ENCODE measurements at regions not wholly inside any gene's neighbourhood (a gene's known extent, or its start where the extent isn't known, plus 50 kb on each side); places are given as distances from the start of the nearest gene placed in this dataset.

DNA sequence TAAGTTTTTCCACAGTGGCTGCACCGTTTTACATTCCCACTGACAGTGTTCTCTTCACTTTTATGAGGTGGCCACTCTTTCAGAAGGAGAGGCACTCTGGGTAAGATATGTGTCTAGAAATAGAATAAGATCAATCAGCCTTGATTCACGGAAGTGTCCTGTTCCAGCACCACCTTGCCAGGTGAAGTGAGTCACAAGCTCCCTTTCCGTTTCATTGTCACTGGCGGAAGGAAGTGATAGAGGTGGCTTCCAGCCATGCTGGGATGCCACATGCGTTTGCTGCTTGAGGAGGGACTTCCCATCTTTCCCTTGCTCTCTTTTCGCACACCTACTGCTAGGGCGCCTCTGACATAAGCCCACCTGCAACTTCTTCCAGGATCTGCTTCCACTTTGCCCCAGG, 217.1 kb downstream of the PIK3R1 start:
- ATAC-seq (no peak), DNase-seq (ENCODE audit: low spot score in 2 of 2) (no peak)
- H3K36me3 Mint-ChIP-seq: peaks cover 0 to 4% of the 10 kb centered on the region in 2 donors
- H3K9me3 Mint-ChIP-seq: peaks cover 0 to 4% of the 10 kb centered on the region in 2 donors
- peak overlapping the region in 1 of 2 donors; percentile 78 for H3K27ac Mint-ChIP-seq

DNA sequence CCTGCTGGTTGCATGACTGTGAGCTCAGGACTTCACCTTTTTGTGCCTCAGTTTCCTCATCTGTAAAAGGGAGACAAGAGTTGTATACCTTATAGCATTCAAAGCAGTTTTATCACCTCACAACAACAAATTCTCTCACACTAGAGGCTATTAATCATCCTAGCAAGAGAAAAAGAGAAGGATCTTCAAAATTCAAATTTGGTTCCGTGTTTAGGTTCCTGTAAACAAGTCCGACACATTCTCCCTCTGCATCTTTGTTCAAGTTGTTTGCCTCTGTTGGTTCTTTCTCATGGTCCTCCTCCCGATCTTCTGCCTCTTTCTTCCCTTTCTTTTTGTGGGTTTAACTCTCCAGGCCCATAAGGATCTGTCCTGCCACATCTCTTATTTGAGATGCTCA, 218.0 kb downstream of the PIK3R1 start:
- H3K27ac Mint-ChIP-seq: peak overlapping the region in 1 of 2 donors; percentile 78
- no peak for ATAC-seq
- peaks cover 0 to 4% of the 10 kb centered on the region in 2 donors for H3K9me3 Mint-ChIP-seq
- no peak for DNase-seq (ENCODE audit: low spot score in 2 of 2)
- H3K36me3 Mint-ChIP-seq: peaks cover 0 to 4% of the 10 kb centered on the region in 2 donors

DNA sequence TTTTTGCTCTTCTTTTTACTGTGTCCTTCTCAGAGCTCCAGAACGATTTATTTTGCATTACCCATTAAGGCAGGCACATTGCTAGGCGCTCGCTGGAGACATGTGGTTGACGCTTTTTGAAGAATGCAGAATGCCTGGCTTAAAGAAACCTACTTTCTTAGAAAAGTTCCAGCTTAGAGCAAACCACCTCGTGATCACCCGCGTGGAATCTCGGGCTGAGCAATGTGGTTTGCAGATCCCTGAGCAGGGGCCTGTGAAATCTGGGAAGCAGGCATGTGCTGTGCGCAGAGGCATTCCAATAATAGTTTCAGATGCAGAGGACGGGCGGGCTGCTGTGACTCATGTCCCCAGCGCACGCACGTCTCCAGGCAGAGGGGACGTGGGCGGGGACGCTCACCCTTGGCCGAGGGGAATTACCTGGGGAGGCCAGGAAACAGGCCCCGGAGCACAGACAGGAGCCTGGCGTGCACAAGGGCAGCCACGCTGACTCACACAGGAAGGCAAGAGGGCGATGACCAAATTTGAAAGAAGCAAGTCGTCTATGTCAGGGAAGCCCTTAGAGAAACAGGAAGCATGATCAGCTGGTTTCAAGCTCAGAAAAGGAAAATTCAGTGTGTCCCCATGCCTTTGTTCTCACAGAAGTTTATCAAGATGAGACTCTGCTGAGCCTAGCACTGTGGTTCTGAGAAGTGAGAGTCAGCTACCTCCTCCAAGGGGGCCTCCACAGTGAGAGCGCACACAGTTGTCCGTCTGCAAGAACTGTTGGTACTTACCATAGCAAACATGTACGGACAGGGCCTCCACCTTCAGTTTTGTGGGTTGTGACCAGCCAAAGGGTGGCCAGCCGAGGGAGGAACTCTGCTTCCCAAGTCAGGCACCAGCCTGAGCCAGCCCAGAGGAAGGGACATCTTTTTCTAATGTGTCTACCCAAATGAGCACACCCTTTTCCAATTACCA, 218.6 kb downstream of the PIK3R1 start:
- Mint-ChIP-seq H3K27ac (peak overlapping the region; percentile 13 to 78), H3K36me3 (peaks cover 0 to 4% of the 10 kb centered on the region in 2 donors)

DNA sequence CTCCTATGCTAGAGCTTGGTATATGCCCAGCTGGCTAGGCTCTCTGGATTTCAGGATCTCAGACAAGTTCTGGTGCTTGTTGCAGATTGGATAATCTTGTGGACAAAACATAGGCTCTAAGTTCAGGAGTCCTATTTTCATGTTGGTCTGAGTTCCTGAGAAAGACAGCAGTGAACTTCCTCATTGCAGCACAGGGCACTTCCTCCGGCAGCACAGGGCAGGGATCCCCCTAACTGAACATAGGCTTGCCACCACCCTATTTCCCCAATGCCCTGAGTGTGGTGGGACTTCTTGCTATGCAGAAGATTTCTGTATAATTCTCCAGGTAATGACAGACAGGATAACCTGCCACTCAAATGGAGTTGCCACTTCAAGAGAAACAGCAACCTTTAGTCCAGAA, 220.1 kb downstream of the PIK3R1 start:
- ATAC-seq (no peak), DNase-seq (ENCODE audit: low spot score in 2 of 2) (no peak)
- Mint-ChIP-seq H3K9me3 (peaks cover 0 to 4% of the 10 kb centered on the region in 2 donors), H3K36me3 (peaks cover under 1 to 4% of the 10 kb centered on the region in 2 donors), H3K27ac (peak overlapping the region in 1 of 2 donors; percentile 78)

More for the DNA sequence above, 218.6 kb downstream of the PIK3R1 start:
- peaks cover 0 to 4% of the 10 kb centered on the region in 2 donors for H3K9me3 Mint-ChIP-seq
- ATAC-seq (peak; percentile 94 to 95), DNase-seq (ENCODE audit: low spot score in 2 of 2) (peak; percentile 87 to 98)

DNA sequence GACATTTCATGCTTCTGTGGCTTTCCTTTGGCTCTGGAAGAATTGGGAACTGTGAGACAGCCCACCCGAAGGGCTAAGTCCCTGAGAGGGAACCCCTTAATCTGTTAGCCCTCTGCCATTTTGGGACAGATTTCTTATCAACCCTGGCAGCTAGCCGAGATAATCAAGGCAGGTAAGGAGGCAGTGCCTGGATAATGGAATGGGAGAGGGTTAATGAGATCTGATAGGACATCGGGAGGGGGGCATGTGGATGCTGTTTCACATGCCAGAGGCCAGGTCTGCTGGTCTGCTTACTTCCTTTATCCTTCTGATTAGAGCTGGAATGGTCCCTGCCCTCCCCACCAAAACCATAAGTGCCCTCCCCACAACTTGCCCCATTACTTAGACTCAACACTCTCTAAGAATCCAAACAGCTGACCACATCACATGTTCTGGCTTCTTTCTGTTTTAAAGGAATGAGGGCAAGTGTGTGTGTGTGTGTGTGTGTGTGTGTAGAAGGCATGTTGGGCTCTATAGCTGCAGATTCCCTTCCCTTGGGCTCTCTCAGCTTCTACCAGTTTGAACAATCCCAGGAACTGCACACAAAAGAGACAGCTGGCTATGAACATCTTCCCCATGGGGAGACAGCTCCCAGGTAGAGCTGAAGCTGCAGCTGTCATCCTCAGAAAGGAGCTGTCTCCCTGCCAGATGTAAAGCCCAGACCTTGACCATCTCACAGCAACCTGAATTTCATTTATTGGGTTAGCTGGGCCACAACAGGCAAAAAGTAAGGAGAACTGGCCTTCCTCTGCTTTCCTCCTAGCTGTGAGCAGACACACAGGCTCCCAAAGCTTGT, 221.3 kb downstream of the PIK3R1 start:
- Mint-ChIP-seq H3K27ac (no peak overlapping the region), H3K36me3 (peaks cover 4 to 6% of the 10 kb centered on the region in 2 donors), H3K9me3 (peaks cover 0 to 4% of the 10 kb centered on the region in 2 donors)
- DNase-seq (ENCODE audit: low spot score in 2 of 2): no peak
- ATAC-seq: no peak

DNA sequence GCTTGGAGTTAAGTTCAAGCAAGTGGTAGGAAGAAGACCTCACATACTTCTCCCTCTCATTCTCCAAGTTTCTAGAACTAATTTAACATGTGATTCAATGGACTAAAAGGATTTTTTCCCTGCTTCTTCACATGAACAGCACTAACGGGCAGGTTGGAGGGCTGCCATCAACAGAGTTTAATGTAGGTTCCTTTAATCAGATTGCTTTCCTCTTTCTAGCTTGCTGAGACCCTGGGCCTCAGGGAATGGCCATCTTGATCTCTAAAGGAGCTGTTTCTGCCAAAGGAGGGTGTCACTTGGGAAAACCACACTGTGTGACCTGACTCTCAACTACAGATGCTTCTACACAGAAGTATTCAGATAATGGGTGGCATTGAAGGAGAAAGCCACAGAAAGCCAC, 223.3 kb downstream of the PIK3R1 start:
- Mint-ChIP-seq H3K27ac (no peak overlapping the region), H3K9me3 (peaks cover 0 to 1% of the 10 kb centered on the region in 2 donors), H3K36me3 (peaks cover 2 to 6% of the 10 kb centered on the region in 2 donors)
- ATAC-seq: no peak
- no peak for DNase-seq (ENCODE audit: low spot score in 2 of 2)

DNA sequence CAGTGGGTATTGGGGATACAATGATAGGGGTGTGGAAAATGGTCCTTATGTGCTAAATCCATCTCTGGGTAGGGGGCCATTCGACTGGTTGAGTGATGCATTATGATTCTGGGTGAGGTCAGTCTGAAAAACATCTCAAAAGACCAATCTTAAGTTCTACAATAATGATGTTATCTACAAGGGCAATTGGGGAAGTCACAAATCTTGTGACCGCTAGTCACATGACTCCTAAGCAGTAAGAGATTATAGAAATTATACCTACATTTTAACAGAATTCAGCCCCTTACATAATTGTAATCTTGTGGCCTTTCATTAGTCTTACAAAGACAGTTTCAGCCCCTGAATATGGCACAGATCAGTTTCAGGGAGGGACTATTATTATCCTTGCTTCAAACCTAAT, 224.7 kb downstream of the PIK3R1 start:
- no peak for DNase-seq (ENCODE audit: low spot score in 2 of 2)
- no peak overlapping the region for H3K27ac Mint-ChIP-seq
- ATAC-seq: no peak
- peaks cover 0 to 6% of the 10 kb centered on the region in 2 donors for H3K36me3 Mint-ChIP-seq
- H3K9me3 Mint-ChIP-seq: no peaks in the 10 kb centered on the region

DNA sequence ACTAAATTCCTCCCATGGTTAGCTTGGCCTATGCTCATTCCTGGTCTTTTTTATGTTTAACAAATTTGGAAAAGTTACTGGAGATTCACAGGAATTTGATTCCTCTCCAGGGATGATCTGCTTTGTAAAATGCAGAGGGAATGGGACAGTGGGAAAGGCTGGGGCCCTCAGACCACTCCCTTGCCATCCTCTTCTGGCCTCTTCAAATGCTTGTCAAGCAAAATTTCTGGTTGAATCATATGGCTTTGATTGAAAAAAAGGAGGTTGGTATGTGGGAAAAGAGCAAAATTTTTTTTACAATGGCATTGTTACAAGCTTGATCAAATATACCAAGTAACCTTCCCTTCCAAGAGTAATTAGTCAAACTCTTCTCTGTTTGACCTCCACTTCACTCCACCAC, 225.1 kb downstream of the PIK3R1 start:
- Mint-ChIP-seq H3K27ac (peak overlapping the region in 1 of 2 donors; percentile 60), H3K9me3 (no peaks in the 10 kb centered on the region), H3K36me3 (peaks cover 0 to 6% of the 10 kb centered on the region in 2 donors)
- no peak for ATAC-seq
- no peak for DNase-seq (ENCODE audit: low spot score in 2 of 2)

DNA sequence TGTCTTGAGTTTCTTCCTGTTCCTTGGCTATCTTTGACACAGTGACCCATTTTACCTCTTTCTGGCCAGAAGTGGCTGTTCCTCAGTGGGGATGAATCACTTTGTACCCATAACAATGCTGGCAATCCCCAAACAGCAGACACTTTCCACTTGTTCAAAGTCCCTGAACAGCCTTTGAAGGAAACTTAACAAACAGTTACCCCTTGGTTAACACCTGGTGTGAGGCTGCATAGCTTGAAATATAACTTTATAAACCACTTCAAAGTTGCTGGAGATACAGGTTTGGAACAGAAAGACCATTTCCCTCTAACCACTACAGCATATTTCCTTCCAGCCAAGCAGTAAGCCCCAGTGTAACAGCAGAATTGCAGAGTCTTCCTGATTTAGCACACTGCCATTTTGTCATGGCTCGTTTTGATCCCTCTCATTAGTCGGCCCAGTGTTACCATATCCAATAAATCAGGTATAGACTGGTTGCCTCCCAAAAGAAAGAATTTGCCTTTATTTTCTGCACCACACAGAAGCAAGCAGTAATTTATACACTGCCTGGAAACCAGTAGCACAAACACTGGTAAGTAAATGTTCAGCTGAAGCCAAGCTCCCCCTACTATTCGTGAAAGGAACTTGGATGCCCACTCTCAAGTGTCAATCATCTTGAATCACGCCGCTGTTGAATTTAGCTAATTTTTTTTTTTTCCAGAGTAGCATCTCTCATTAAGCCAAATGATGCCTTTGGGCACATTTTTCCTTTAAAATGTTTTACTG, 225.9 kb downstream of the PIK3R1 start:
- DNase-seq (ENCODE audit: low spot score in 2 of 2) (no peak), ATAC-seq (peak; percentile 95 to 99)
- Mint-ChIP-seq H3K9me3 (no peaks in the 10 kb centered on the region), H3K27ac (peak overlapping the region in 1 of 2 donors; percentile 60), H3K36me3 (peaks cover 0 to 6% of the 10 kb centered on the region in 2 donors)

DNA sequence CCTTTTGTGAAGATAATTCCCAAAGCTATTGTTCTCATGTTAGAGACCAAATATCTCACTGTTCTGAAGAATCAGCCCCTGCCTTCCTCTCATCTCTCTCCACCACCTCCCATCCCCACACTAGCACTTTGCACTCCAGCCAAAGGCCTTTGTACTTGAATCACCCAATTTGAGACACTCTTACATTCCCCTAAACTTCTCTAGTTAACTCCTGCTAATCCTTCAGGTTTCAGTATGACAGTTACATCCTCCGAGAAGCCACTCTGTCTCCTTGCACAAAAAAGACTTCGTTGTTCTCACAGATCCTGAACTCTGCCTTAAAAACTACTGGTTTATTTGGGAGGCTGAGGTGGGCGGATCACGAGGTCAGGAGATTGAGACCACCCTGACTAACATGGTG, 227.5 kb downstream of the PIK3R1 start:
- ATAC-seq: no peak
- DNase-seq (ENCODE audit: low spot score in 2 of 2): no peak
- no peaks in the 10 kb centered on the region for H3K9me3 Mint-ChIP-seq
- H3K27ac Mint-ChIP-seq: no peak overlapping the region
- H3K36me3 Mint-ChIP-seq: peaks cover 0 to 6% of the 10 kb centered on the region in 2 donors

DNA sequence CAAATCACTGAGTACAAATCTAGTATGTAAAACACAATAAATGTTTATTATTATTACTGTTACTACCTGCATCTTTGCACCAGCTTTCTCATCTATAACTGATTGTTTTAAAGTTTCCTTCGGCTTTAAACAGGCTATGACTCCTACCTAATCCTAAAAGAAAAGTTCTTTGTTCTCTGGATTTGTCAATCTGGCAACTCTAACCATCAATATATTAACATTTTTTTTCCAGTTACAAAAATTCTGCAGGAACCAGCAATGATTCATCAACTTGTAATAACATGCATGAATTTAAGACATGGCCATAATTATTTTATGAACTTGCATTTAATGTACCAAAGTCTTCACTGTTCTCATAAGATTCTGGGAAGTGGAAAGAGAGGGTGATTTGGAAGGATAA, 228.5 kb downstream of the PIK3R1 start:
- DNase-seq (ENCODE audit: low spot score in 2 of 2): no peak
- H3K9me3 Mint-ChIP-seq: peaks cover 0 to 3% of the 10 kb centered on the region in 2 donors
- H3K36me3 Mint-ChIP-seq: peaks cover 0 to 6% of the 10 kb centered on the region in 2 donors
- ATAC-seq: no peak
- no peak overlapping the region for H3K27ac Mint-ChIP-seq

DNA sequence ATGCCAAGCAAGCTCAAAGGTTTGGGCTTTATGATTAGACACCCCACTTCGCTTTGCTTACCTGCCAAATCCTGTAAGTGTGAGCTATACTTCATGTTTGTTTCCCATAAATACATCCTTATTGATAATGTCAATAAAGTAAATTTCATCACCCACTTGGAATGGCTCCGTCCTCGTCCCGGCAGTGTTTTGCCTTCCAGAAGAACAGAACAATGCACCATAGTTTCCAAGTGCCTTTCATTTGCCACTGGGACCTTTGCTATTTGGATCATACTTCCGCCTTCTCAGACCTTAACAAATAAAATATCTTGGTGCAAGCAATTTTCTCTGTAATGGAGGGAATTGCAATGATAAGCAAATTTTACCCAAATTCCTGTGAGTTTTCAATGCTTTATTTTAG, 229.3 kb downstream of the PIK3R1 start:
- ATAC-seq (no peak), DNase-seq (ENCODE audit: low spot score in 2 of 2) (no peak)
- Mint-ChIP-seq H3K9me3 (peaks cover 0 to 3% of the 10 kb centered on the region in 2 donors), H3K27ac (no peak overlapping the region), H3K36me3 (peaks cover 0 to 6% of the 10 kb centered on the region in 2 donors)

DNA sequence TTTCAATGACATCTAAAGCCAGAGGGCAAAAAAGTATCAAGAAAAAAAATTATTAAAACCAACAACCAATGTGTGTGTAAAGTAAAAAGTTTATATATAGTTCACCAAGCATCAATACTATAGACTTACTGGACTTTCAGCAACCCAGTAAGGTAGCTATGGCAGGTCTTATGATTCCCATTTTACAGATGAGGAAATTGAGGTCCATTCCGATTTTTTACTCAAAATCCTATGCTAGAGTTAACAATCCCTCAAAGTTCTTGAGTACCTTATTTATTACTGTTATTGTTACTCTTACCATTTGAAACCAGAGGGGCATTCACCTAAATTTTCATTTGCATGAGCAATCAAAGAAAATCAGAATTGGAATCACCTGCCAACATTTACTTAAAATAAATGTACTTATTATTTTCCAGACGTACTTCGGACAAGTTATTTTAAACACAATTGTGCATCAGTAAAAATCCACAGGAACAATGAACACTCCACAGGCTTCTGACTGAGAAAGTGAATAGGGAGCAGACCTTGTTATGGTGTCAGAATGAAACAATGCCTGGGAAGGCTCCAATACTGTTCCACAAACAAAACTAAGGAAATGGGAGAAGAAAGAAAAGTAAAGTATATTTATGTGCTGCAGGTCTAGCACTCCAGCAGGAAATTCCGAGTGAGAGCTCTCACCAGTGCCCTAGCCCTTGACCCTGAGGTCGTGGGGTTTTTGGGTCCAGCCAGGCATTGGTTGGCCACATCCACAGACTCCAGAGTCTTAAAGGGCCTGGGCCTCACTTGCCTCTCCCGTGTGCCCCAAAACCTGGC, 229.9 kb downstream of the PIK3R1 start:
- H3K27ac Mint-ChIP-seq: no peak overlapping the region

DNA sequence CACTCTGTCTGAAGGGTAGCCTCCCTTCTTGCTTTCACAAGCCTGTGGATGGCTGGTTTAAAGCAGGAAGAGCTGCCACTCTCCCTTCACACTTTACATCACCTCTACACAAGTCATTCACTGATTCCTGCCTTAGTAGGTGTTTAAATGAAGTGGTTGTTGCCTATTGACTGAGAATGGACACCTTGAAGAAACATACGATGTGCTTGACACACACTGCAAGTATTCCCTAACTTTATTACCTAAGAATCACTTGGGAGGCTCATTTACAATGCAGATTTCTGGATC, 230.5 kb downstream of the PIK3R1 start:
- DNase-seq (ENCODE audit: low spot score in 2 of 2): no peak
- peaks cover 0 to 3% of the 10 kb centered on the region in 2 donors for H3K9me3 Mint-ChIP-seq
- ATAC-seq: no peak
- peaks cover 0 to 2% of the 10 kb centered on the region in 2 donors for H3K36me3 Mint-ChIP-seq
- H3K27ac Mint-ChIP-seq: no peak overlapping the region

More for the DNA sequence above, 229.9 kb downstream of the PIK3R1 start:
- H3K36me3 Mint-ChIP-seq: peaks cover 0 to 6% of the 10 kb centered on the region in 2 donors
- peaks cover 0 to 3% of the 10 kb centered on the region in 2 donors for H3K9me3 Mint-ChIP-seq
- no peak for DNase-seq (ENCODE audit: low spot score in 2 of 2)
- ATAC-seq: no peak

DNA sequence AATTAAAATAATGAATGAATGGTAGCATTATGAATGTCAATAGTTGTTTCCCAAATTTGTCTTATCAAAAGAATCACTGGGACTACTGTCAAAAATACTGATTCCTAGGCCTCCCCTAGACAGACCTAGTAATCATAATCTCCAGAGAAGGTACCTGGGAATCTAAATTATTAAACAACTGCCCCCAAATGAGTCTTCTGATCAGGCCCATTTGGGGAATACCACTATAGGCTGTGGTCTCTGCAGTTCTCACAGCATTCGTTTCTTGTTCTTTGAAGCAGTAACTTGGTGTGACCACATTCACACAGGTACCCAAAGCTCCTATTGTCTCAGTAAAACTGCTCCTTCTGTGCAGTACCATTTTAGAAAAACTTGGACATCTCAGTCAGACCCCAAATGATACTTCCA, 230.9 kb downstream of the PIK3R1 start:
- no peaks in the 10 kb centered on the region for H3K36me3 Mint-ChIP-seq
- DNase-seq (ENCODE audit: low spot score in 2 of 2) (no peak), ATAC-seq (no peak)
- H3K9me3 Mint-ChIP-seq: peaks cover 0 to 3% of the 10 kb centered on the region in 2 donors
- H3K27ac Mint-ChIP-seq: no peak overlapping the region

Measured in activated naive CD4-positive, alpha-beta T cell treated with anti-CD3 and anti-CD28 coated beads, Interleukin-2, amount 50 U/mL, for 72 hours (primary cell).